Left renal pelvis (tissue), 4 donors: ENCODE measurements at regions not wholly inside any gene's neighbourhood (a gene's known extent, or its start where the extent isn't known, plus 50 kb on each side); places are given as distances from the start of the nearest gene placed in this dataset.

Experiments
- DNase-seq, 4 donors: peaks; one replicate each; pipeline ENCODE4 v3.0.0-alpha.2; 2013; ENCODE audit warnings: low read depth in 4 of 4, low spot score in 3 of 4

- DNase-seq, result no peak
Measured at GRCh38 chr1:224486801-224487583, 52.4 kb upstream of the WDR26 start.

- no peak for DNase-seq
Measured at GRCh38 chr1:224488806-224489499, 54.4 kb upstream of the WDR26 start.

- no peak for DNase-seq
Measured at GRCh38 chr1:224489534-224490365, 55.2 kb upstream of the WDR26 start.

GRCh38 chr1:224490549-224491537 is 56.2 kb upstream of the WDR26 start:
- no peak for DNase-seq

- DNase-seq, result no peak
Measured at GRCh38 chr1:224492015-224492414, 57.4 kb upstream of the WDR26 start.

- no peak for DNase-seq
Measured at GRCh38 chr1:224492632-224493031, 58.0 kb upstream of the WDR26 start.

- DNase-seq, result no peak
Measured at GRCh38 chr1:224493269-224493668, 58.7 kb upstream of the WDR26 start.

GRCh38 chr1:224494343-224494742 is 59.7 kb upstream of the WDR26 start:
- no peak for DNase-seq

- DNase-seq, result no peak
Measured at GRCh38 chr1:224495866-224496265, 61.3 kb upstream of the WDR26 start.

GRCh38 chr1:224496826-224497225 is 62.2 kb upstream of the WDR26 start:
- DNase-seq, result no peak

- no peak for DNase-seq
Measured at GRCh38 chr1:224497714-224498573, 63.3 kb upstream of the WDR26 start.

GRCh38 chr1:224498574-224499170 is 64.1 kb upstream of the WDR26 start:
- peak in 1 of 4 donors; percentile 24 for DNase-seq

GRCh38 chr1:224499204-224499603 is 64.6 kb upstream of the WDR26 start:
- DNase-seq, result no peak

- DNase-seq, result no peak
Measured at GRCh38 chr1:224500796-224501195, 66.2 kb upstream of the WDR26 start.

- no peak for DNase-seq
Measured at GRCh38 chr1:224501836-224502235, 67.2 kb upstream of the WDR26 start.

- DNase-seq, result no peak
Measured at GRCh38 chr1:224502459-224503160, 68.0 kb upstream of the WDR26 start.

- DNase-seq, result peak in 3 of 4 donors; percentile 35 to 56 (median 54)
Measured at GRCh38 chr1:224503161-224504118, 68.8 kb upstream of the WDR26 start.
